Activated CD8-positive, alpha-beta T cell treated with anti-CD3 and anti-CD28 coated beads for 36 hours (primary cell): ENCODE measurements at regions not wholly inside any gene's neighbourhood (a gene's known extent, or its start where the extent isn't known, plus 50 kb on each side); places are given as distances from the start of the nearest gene placed in this dataset.

Experiments used
- ATAC-seq: fragments of 200-7000 bp; cut with Tn5 transposase; one replicate; pipeline ENCODE4 v1.10.0; 2021; ENCODE audit warnings: mild to moderate bottlenecking, moderate library complexity
- CTCF ChIA-PET: fragments of 350-600 bp; sonication (Branson Sonifier 250); formaldehyde crosslinking; loops from one replicate; lab custom pipeline; 2021; ENCODE audit warnings: antibody characterized with exemption; lab: Charles Lee
- POLR2A ChIA-PET: fragments of 350-600 bp; sonication (Branson Sonifier 250); formaldehyde crosslinking; loops from one replicate; lab custom pipeline; 2021; ENCODE audit warnings: antibody characterized with exemption; lab: Charles Lee
- DNase-seq: peaks from one replicate; pipeline ENCODE4 v3.0.0-alpha.2; 2020
- H3K27ac Mint-ChIP-seq: one replicate; pipeline ENCODE4 v1.8.0; 2021; ENCODE audit warnings: mild to moderate bottlenecking, mixed read lengths
- H3K27me3 Mint-ChIP-seq: one replicate; pipeline ENCODE4 v1.8.0; 2021; ENCODE audit warnings: mixed read lengths
- H3K36me3 Mint-ChIP-seq: one replicate; pipeline ENCODE4 v1.8.0; 2021; ENCODE audit warnings: low read depth, mixed read lengths
- H3K4me1 Mint-ChIP-seq: one replicate; pipeline ENCODE4 v1.8.0; 2021; ENCODE audit warnings: low read depth, mixed read lengths
- H3K4me3 Mint-ChIP-seq: one replicate; pipeline ENCODE4 v1.8.0; 2021; ENCODE audit warnings: mild to moderate bottlenecking, moderate library complexity, mixed read lengths
- H3K9me3 Mint-ChIP-seq: one replicate; pipeline ENCODE4 v1.8.0; 2021; ENCODE audit warnings: mixed read lengths
- CTCF ChIP-seq: fragments of 200-600 bp; IDR thresholded peaks from one replicate; pipeline ENCODE4 v1.8.0; 2022; ENCODE audit warnings: antibody characterized with exemption, mild to moderate bottlenecking
- intact Hi-C: fragments of 100-400 bp; cut with micrococcal nuclease; formaldehyde crosslinking; loops from one replicate; pipeline ENCODE4 v1.10.0; 2022

DNA sequence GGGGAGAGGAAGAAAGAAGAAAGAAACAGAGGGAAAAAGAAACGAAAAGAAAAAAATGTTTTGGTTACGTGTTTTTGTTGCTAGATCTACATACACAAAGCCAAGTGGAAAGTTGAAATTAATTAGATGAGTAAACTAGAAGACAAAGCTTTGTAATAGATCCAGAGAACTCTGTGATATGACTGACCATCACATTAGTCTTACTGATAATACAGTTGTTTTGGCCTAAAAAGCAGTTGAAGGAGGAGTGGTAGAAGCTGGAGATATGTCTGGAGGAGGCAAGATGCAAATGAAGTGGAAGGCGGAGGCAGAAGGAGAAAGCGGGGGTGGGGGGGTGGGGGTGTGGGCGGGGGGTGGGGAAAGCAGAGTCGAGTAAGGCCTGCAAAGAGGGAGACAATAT, 500.1 kb upstream of the ID4 start:
- POLR2A ChIA-PET, result no interaction called here
- H3K4me3 Mint-ChIP-seq, result no peak overlapping the region
- no peaks in the 10 kb centered on the region for H3K4me1 Mint-ChIP-seq
- TF ChIP-seq CTCF, result no peak
- no peak for ATAC-seq
- intact Hi-C loops, result no loop called here
- H3K9me3 Mint-ChIP-seq, result peaks cover 4% of the 10 kb centered on the region
- no peak for DNase-seq
- H3K36me3 Mint-ChIP-seq, result no peaks in the 10 kb centered on the region
- H3K27ac Mint-ChIP-seq, result no peak overlapping the region
- CTCF ChIA-PET, result no interaction called here
- H3K27me3 Mint-ChIP-seq, result no peaks in the 10 kb centered on the region

GRCh38 chr6:19342616-19343015, 494.6 kb upstream of the ID4 start:
- ChIA-PET POLR2A (no interaction called here), CTCF (no interaction called here)
- Mint-ChIP-seq H3K27me3 (no peaks in the 10 kb centered on the region), H3K4me1 (no peaks in the 10 kb centered on the region), H3K36me3 (no peaks in the 10 kb centered on the region), H3K27ac (no peak overlapping the region), H3K4me3 (no peak overlapping the region), H3K9me3 (peaks cover 8% of the 10 kb centered on the region)
- TF ChIP-seq CTCF, result no peak
- no peak for ATAC-seq
- no peak for DNase-seq
- intact Hi-C loops, result no loop called here

DNA sequence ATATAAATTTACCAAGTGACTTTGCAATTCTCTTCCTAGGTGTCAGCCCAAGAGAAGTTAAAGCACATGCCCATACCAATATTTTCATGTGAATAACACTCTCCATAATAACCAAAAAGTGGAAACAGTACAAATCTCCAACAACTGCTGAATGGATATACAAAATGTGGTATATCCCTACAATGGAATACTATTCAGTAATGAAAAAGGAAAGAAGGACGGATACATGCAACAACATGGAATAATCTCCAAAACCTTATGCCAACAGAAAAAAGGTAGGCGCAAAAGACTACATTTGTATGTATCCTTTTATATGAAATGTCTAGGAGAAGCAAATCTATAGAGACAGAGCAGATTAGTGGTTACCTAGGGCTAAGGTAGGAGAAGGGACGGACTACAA, 487.7 kb upstream of the ID4 start:
- DNase-seq, result no peak
- Mint-ChIP-seq H3K4me1 (no peaks in the 10 kb centered on the region), H3K36me3 (no peaks in the 10 kb centered on the region), H3K27ac (no peak overlapping the region), H3K4me3 (no peak overlapping the region), H3K9me3 (peaks cover 9% of the 10 kb centered on the region), H3K27me3 (no peaks in the 10 kb centered on the region)
- intact Hi-C loops, result no loop called here
- ATAC-seq, result no peak
- POLR2A ChIA-PET, result no interaction called here
- CTCF ChIA-PET, result no interaction called here
- TF ChIP-seq CTCF, result no peak

- ChIA-PET POLR2A (no interaction called here), CTCF (no interaction called here)
- DNase-seq, result no peak
- no peak for ATAC-seq
- H3K27ac Mint-ChIP-seq, result no peak overlapping the region
- no peak for TF ChIP-seq CTCF
- intact Hi-C loops, result no loop called here
- no peaks in the 10 kb centered on the region for H3K4me1 Mint-ChIP-seq
- H3K4me3 Mint-ChIP-seq, result no peak overlapping the region
- H3K36me3 Mint-ChIP-seq, result no peaks in the 10 kb centered on the region
- no peaks in the 10 kb centered on the region for H3K27me3 Mint-ChIP-seq
- H3K9me3 Mint-ChIP-seq, result peaks cover 11% of the 10 kb centered on the region
These were observed 483.0 kb upstream of the ID4 start for GRCh38 chr6:19354181-19354580.

DNA sequence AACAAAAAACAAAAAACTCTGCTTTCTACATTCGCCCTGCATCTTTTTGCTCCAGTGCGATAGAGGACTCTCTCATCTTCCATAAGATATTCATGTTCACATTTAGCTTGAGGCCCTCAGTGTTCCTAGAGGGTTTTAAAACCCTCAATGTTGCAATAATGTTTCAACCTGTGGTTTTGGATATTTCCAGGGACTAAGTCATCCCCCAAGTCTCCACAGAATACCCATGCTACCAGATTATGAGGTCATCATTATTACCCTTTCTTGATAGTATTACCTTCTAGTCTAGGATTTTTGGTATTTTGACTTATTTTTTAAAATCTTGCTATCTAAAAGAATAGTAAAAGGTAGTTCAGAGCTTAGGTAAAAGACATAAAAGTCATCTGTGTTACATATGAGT, 480.5 kb upstream of the ID4 start:
- POLR2A ChIA-PET, result no interaction called here
- H3K4me1 Mint-ChIP-seq, result no peaks in the 10 kb centered on the region

More for the DNA sequence above, 480.5 kb upstream of the ID4 start:
- intact Hi-C loops, result no loop called here
- no peak for TF ChIP-seq CTCF
- Mint-ChIP-seq H3K27me3 (no peaks in the 10 kb centered on the region), H3K36me3 (no peaks in the 10 kb centered on the region), H3K9me3 (peaks cover 2% of the 10 kb centered on the region), H3K27ac (no peak overlapping the region), H3K4me3 (no peak overlapping the region)
- DNase-seq, result no peak
- CTCF ChIA-PET, result no interaction called here
- no peak for ATAC-seq
